Adipocyte (in vitro differentiated cells): ENCODE measurements at regions not wholly inside any gene's neighbourhood (a gene's known extent, or its start where the extent isn't known, plus 50 kb on each side); places are given as distances from the start of the nearest gene placed in this dataset.
"Not testable (repeated sequence)": the region's sequence is repeated elsewhere in the genome, so short reads cannot be mapped to it uniquely, and the experiment has no call there.

Experiments
- DNase-seq: peaks from one replicate; pipeline ENCODE4 v3.0.0-alpha.2; 2015; ENCODE audit warnings: low read depth
- H3K27me3 ChIP-seq: replicated peaks from 2 replicates; pipeline ENCODE4 v1.7.0; 2013; ENCODE audit warnings: mild to moderate bottlenecking, low read length, moderate library complexity; ENCODE audit not compliant: control insufficient read depth, insufficient read depth
- H3K36me3 ChIP-seq: 2 replicates; pipeline ENCODE4 v1.7.0; 2013; ENCODE audit warnings: low read length, mild to moderate bottlenecking, moderate library complexity; ENCODE audit not compliant: control insufficient read depth, insufficient read depth, severe bottlenecking
- H3K4me1 ChIP-seq: 2 replicates; pipeline ENCODE4 v1.7.0; 2013; ENCODE audit warnings: mild to moderate bottlenecking, low read length, moderate library complexity; ENCODE audit not compliant: control insufficient read depth, insufficient read depth
- H3K4me3 ChIP-seq: 2 replicates; pipeline ENCODE4 v1.7.0; 2013; ENCODE audit warnings: mild to moderate bottlenecking, low read length, moderate library complexity
- H3K9ac ChIP-seq: 2 replicates; pipeline ENCODE4 v1.7.0; 2013; ENCODE audit warnings: mild to moderate bottlenecking, low read length, moderate library complexity
- H3K9me3 ChIP-seq: 2 replicates; pipeline ENCODE4 v1.7.0; 2013; ENCODE audit warnings: mild to moderate bottlenecking, low read length, moderate library complexity; ENCODE audit not compliant: control insufficient read depth

- Histone ChIP-seq H3K4me1 (no peaks in the 10 kb centered on the region), H3K27me3 (no peaks in the 10 kb centered on the region), H3K9me3 (peaks cover 8% of the 10 kb centered on the region), H3K9ac (no peak overlapping the region), H3K36me3 (no peaks in the 10 kb centered on the region), H3K4me3 (no peak overlapping the region)
- no peak for DNase-seq
These were observed 590.0 kb upstream of the DIAPH2 start for GRCh38 chrX:96094616-96095015.

- Histone ChIP-seq H3K4me1 (no peaks in the 10 kb centered on the region), H3K36me3 (no peaks in the 10 kb centered on the region), H3K9ac (no peak overlapping the region), H3K4me3 (no peak overlapping the region), H3K9me3 (no peaks in the 10 kb centered on the region), H3K27me3 (no peaks in the 10 kb centered on the region)
- no peak for DNase-seq
These were observed 586.2 kb upstream of the DIAPH2 start for GRCh38 chrX:96098471-96098870.

GRCh38 chrX:96102997-96103396, 581.6 kb upstream of the DIAPH2 start:
- H3K27me3 ChIP-seq, result no peaks in the 10 kb centered on the region
- no peaks in the 10 kb centered on the region for H3K4me1 ChIP-seq
- H3K4me3 ChIP-seq, result no peak overlapping the region
- H3K9me3 ChIP-seq, result no peaks in the 10 kb centered on the region
- no peak overlapping the region for H3K9ac ChIP-seq
- H3K36me3 ChIP-seq, result no peaks in the 10 kb centered on the region
- no peak for DNase-seq

GRCh38 chrX:96112689-96113088, 572.0 kb upstream of the DIAPH2 start:
- H3K36me3 ChIP-seq, result no peaks in the 10 kb centered on the region
- H3K4me1 ChIP-seq, result no peaks in the 10 kb centered on the region
- H3K4me3 ChIP-seq, result no peak overlapping the region
- no peak overlapping the region for H3K9ac ChIP-seq
- H3K27me3 ChIP-seq, result no peaks in the 10 kb centered on the region
- H3K9me3 ChIP-seq, result peaks cover 21% of the 10 kb centered on the region
- DNase-seq, result no peak

GRCh38 chrX:96126182-96126581, 558.5 kb upstream of the DIAPH2 start:
- Histone ChIP-seq H3K27me3 (peaks cover 3% of the 10 kb centered on the region), H3K4me3 (no peak overlapping the region), H3K9me3 (no peaks in the 10 kb centered on the region), H3K9ac (no peak overlapping the region), H3K4me1 (no peaks in the 10 kb centered on the region), H3K36me3 (no peaks in the 10 kb centered on the region)
- DNase-seq, result no peak

GRCh38 chrX:96128058-96128457, 556.6 kb upstream of the DIAPH2 start:
- H3K9ac ChIP-seq, H3K4me1 ChIP-seq, H3K36me3 ChIP-seq, DNase-seq, H3K27me3 ChIP-seq, H3K9me3 ChIP-seq, H3K4me3 ChIP-seq: not testable (repeated sequence)

GRCh38 chrX:96140796-96141195, 543.8 kb upstream of the DIAPH2 start:
- Histone ChIP-seq H3K9ac (no peak overlapping the region), H3K36me3 (no peaks in the 10 kb centered on the region), H3K4me3 (no peak overlapping the region), H3K9me3 (peaks cover under 1% of the 10 kb centered on the region), H3K4me1 (no peaks in the 10 kb centered on the region), H3K27me3 (no peaks in the 10 kb centered on the region)
- no peak for DNase-seq

GRCh38 chrX:96147681-96148080, 537.0 kb upstream of the DIAPH2 start:
- peaks cover 28% of the 10 kb centered on the region for H3K9me3 ChIP-seq
- H3K4me3 ChIP-seq, result no peak overlapping the region
- H3K27me3 ChIP-seq, result no peaks in the 10 kb centered on the region
- H3K9ac ChIP-seq, result no peak overlapping the region
- no peaks in the 10 kb centered on the region for H3K36me3 ChIP-seq
- H3K4me1 ChIP-seq, result no peaks in the 10 kb centered on the region
- DNase-seq, result no peak

- Histone ChIP-seq H3K27me3 (peaks cover 7% of the 10 kb centered on the region), H3K4me1 (no peaks in the 10 kb centered on the region), H3K4me3 (no peak overlapping the region), H3K36me3 (no peaks in the 10 kb centered on the region), H3K9ac (no peak overlapping the region), H3K9me3 (no peaks in the 10 kb centered on the region)
- DNase-seq, result no peak
These were observed 514.0 kb upstream of the DIAPH2 start for GRCh38 chrX:96170626-96171025.

- Histone ChIP-seq H3K9ac (no peak overlapping the region), H3K36me3 (no peaks in the 10 kb centered on the region), H3K4me1 (no peaks in the 10 kb centered on the region), H3K9me3 (no peaks in the 10 kb centered on the region), H3K27me3 (no peaks in the 10 kb centered on the region), H3K4me3 (no peak overlapping the region)
- no peak for DNase-seq
These were observed 507.7 kb upstream of the DIAPH2 start for GRCh38 chrX:96176921-96177320.

- H3K4me1 ChIP-seq, result no peaks in the 10 kb centered on the region
- no peak for DNase-seq
- no peaks in the 10 kb centered on the region for H3K9me3 ChIP-seq
- peaks cover 16% of the 10 kb centered on the region for H3K27me3 ChIP-seq
- H3K36me3 ChIP-seq, result no peaks in the 10 kb centered on the region
- no peak overlapping the region for H3K4me3 ChIP-seq
- H3K9ac ChIP-seq, result no peak overlapping the region
These were observed 503.0 kb upstream of the DIAPH2 start for GRCh38 chrX:96181605-96182004.

- no peak for DNase-seq
- H3K4me1 ChIP-seq, result no peaks in the 10 kb centered on the region
These were observed 502.3 kb upstream of the DIAPH2 start for GRCh38 chrX:96182366-96182765.

More at GRCh38 chrX:96182366-96182765, 502.3 kb upstream of the DIAPH2 start:
- Histone ChIP-seq H3K27me3 (peaks cover 16% of the 10 kb centered on the region), H3K9me3 (no peaks in the 10 kb centered on the region), H3K4me3 (no peak overlapping the region), H3K36me3 (no peaks in the 10 kb centered on the region), H3K9ac (no peak overlapping the region)
